ENCODE measurements at regions not wholly inside any gene's neighbourhood (a gene's known extent, or its start where the extent isn't known, plus 50 kb on each side); places are given as distances from the start of the nearest gene placed in this dataset.

- H3K4me3 ChIP-seq (ENCODE audit: low read depth, low read length) = no peak overlapping the region
- TF ChIP-seq CTCF (conservative IDR thresholded peaks at IDR 0.05; ENCODE audit: low read depth, low read length) = no peak
- no peak for DNase-seq (ENCODE audit: low read depth)
These were observed 67.2 kb upstream of the DRD2 start for GRCh38 chr11:113542420-113542819.

- no peak for DNase-seq (ENCODE audit: low read depth)
- H3K4me3 ChIP-seq (ENCODE audit: low read depth, low read length) = no peak overlapping the region
- no peak for TF ChIP-seq CTCF (conservative IDR thresholded peaks at IDR 0.05; ENCODE audit: low read depth, low read length)
These were observed 65.5 kb upstream of the DRD2 start for GRCh38 chr11:113540416-113541330.

- H3K4me3 ChIP-seq (ENCODE audit: low read depth, low read length) = no peak overlapping the region
- TF ChIP-seq CTCF (conservative IDR thresholded peaks at IDR 0.05; ENCODE audit: low read depth, low read length) = no peak
- DNase-seq (ENCODE audit: low read depth) = no peak
These were observed 63.5 kb upstream of the DRD2 start for GRCh38 chr11:113538451-113539412.

- no peak for DNase-seq (ENCODE audit: low read depth)
- no peak for TF ChIP-seq CTCF (conservative IDR thresholded peaks at IDR 0.05; ENCODE audit: low read depth, low read length)
- no peak overlapping the region for H3K4me3 ChIP-seq (ENCODE audit: low read depth, low read length)
These were observed 59.4 kb upstream of the DRD2 start for GRCh38 chr11:113534625-113535024.

GRCh38 chr11:113533425-113533698, 58.2 kb upstream of the DRD2 start:
- H3K4me3 ChIP-seq (ENCODE audit: low read depth, low read length) = no peak overlapping the region
- DNase-seq (ENCODE audit: low read depth) = no peak

More at GRCh38 chr11:113533425-113533698, 58.2 kb upstream of the DRD2 start:
- TF ChIP-seq CTCF (conservative IDR thresholded peaks at IDR 0.05; ENCODE audit: low read depth, low read length) = no peak
